ENCODE measurements at regions not wholly inside any gene's neighbourhood (a gene's known extent, or its start where the extent isn't known, plus 50 kb on each side); places are given as distances from the start of the nearest gene placed in this dataset.

- TF ChIP-seq CTCF (IDR thresholded peaks at IDR 0.05) (no peak), POLR2AphosphoS5 (IDR thresholded peaks at IDR 0.05) (no peak), POLR2A (IDR thresholded peaks at IDR 0.05) (no peak)
These were observed 164.4 kb downstream of the DDX1 start for GRCh38 chr2:15756011-15756550.
